Tibial nerve (tissue), 3 donors: ENCODE measurements at regions not wholly inside any gene's neighbourhood (a gene's known extent, or its start where the extent isn't known, plus 50 kb on each side); places are given as distances from the start of the nearest gene placed in this dataset.

ENCODE experiments used
- POLR2A ChIP-seq, 2 donors: fragments of 450-650 bp; IDR thresholded peaks; one replicate each; pipeline ENCODE4 v1.6.1; 2017; ENCODE audit warnings: antibody characterized with exemption in 2 of 2, mild to moderate bottlenecking in 2 of 2, moderate library complexity in 2 of 2
- TF ChIP-seq, protein P1 (sequence below), 5 experiments: fragments of 200-600 bp in 3 of 5; fragments of 450-650 bp in 2 of 5; sonication (generic) in 3 of 5; IDR thresholded peaks; one replicate each; pipeline ENCODE4 v1.5.1; 2016 to 2019; ENCODE audit warnings: antibody characterized with exemption in 5 of 5, mild to moderate bottlenecking in 3 of 5, moderate library complexity in 2 of 5

GRCh38 chr4:108512615-108513505, 107.5 kb upstream of the RPL34 start:
- TF ChIP-seq, protein P1, sequence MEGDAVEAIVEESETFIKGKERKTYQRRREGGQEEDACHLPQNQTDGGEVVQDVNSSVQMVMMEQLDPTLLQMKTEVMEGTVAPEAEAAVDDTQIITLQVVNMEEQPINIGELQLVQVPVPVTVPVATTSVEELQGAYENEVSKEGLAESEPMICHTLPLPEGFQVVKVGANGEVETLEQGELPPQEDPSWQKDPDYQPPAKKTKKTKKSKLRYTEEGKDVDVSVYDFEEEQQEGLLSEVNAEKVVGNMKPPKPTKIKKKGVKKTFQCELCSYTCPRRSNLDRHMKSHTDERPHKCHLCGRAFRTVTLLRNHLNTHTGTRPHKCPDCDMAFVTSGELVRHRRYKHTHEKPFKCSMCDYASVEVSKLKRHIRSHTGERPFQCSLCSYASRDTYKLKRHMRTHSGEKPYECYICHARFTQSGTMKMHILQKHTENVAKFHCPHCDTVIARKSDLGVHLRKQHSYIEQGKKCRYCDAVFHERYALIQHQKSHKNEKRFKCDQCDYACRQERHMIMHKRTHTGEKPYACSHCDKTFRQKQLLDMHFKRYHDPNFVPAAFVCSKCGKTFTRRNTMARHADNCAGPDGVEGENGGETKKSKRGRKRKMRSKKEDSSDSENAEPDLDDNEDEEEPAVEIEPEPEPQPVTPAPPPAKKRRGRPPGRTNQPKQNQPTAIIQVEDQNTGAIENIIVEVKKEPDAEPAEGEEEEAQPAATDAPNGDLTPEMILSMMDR (IDR thresholded peaks at IDR 0.05), result peak in 4 of 5 experiments; percentile 9 to 52 (median 48)
- no peak for TF ChIP-seq POLR2A (IDR thresholded peaks at IDR 0.05)
